TTC549 (cell line): ENCODE measurements at regions not wholly inside any gene's neighbourhood (a gene's known extent, or its start where the extent isn't known, plus 50 kb on each side); places are given as distances from the start of the nearest gene placed in this dataset.
"Not testable (repeated sequence)": the region's sequence is repeated elsewhere in the genome, so short reads cannot be mapped to it uniquely, and the experiment has no call there.

Source experiments
- FAIRE-seq: peaks from 2 replicates; lab custom pipeline; 2012; peaks lifted over from hg19 to GRCh38; lab: Jason Lieb, UNC

- FAIRE-seq, result not testable (repeated sequence)
These were observed 416.5 kb downstream of the ANKRD30B start for GRCh38 chr18:15164446-15164845.

GRCh38 chr18:15165048-15165447 is 417.1 kb downstream of the ANKRD30B start:
- no peak for FAIRE-seq

- peak; percentile 32 for FAIRE-seq
These were observed 445.1 kb downstream of the ANKRD30B start for GRCh38 chr18:15193028-15193427.

- not testable (repeated sequence) for FAIRE-seq
These were observed 445.8 kb downstream of the ANKRD30B start for GRCh38 chr18:15193813-15194212.

- FAIRE-seq, result not testable (repeated sequence)
These were observed 449.6 kb downstream of the ANKRD30B start for GRCh38 chr18:15197338-15198115.

GRCh38 chr18:15198116-15198389 is 450.1 kb downstream of the ANKRD30B start:
- FAIRE-seq, result no peak
